ENCODE measurements at regions not wholly inside any gene's neighbourhood (a gene's known extent, or its start where the extent isn't known, plus 50 kb on each side); places are given as distances from the start of the nearest gene placed in this dataset.

- no peaks in the 10 kb centered on the region for H3K36me3 ChIP-seq (ENCODE audit: control insufficient read depth in 2 of 2, insufficient read depth in 1 of 2, low read length in 2 of 2)
- no peak overlapping the region for H3K4me3 ChIP-seq (ENCODE audit: low read depth, low read length)
- H3K27ac ChIP-seq (ENCODE audit: extremely low read depth, low read depth, low read length) = no peak overlapping the region
- CTCF ChIA-PET = no interaction called here
- H3K4me1 ChIP-seq (ENCODE audit: control insufficient read depth, insufficient read depth, low read length) = no peaks in the 10 kb centered on the region
- POLR2A ChIA-PET = no interaction called here
- no peaks in the 10 kb centered on the region for H3K9me3 ChIP-seq (ENCODE audit: control insufficient read depth, insufficient read depth, low read depth, low read length)
- TF ChIP-seq ZNF18 (tag by site-specific recombination; IDR thresholded peaks at IDR 0.05) (no peak), ZSCAN16 (tag by site-specific recombination; IDR thresholded peaks at IDR 0.05) (no peak), ZNF280D (tag by site-specific recombination; IDR thresholded peaks at IDR 0.05) (no peak), ZNF513 (tag by site-specific recombination; IDR thresholded peaks at IDR 0.05) (no peak), OSR2 (tag by site-specific recombination; IDR thresholded peaks at IDR 0.05) (no peak), ZNF433 (tag by site-specific recombination; IDR thresholded peaks at IDR 0.05; ENCODE audit: low read depth) (no peak), BCL11B (tag by site-specific recombination; IDR thresholded peaks at IDR 0.05; ENCODE audit: low read depth) (no peak), ZNF148 (tag by site-specific recombination; IDR thresholded peaks at IDR 0.05; ENCODE audit: borderline replicate concordance) (no peak), ZSCAN18 (tag by site-specific recombination; IDR thresholded peaks at IDR 0.05) (no peak), ZNF518A (tag by site-specific recombination; conservative IDR thresholded peaks at IDR 0.05; ENCODE audit: low read depth) (no peak)
Observed at GRCh38 chr2:145137901-145138300, 618.0 kb upstream of the ZEB2 start.

All from HEK293 (cell line).